Activated CD8-positive, alpha-beta memory T cell treated with anti-CD3 and anti-CD28 coated beads for 36 hours (primary cell): ENCODE measurements at regions not wholly inside any gene's neighbourhood (a gene's known extent, or its start where the extent isn't known, plus 50 kb on each side); places are given as distances from the start of the nearest gene placed in this dataset.
"Not testable (repeated sequence)": the region's sequence is repeated elsewhere in the genome, so short reads cannot be mapped to it uniquely, and the experiment has no call there.

ENCODE experiments used
- CTCF ChIA-PET: fragments of 350-600 bp; sonication (Branson Sonifier 250); formaldehyde crosslinking; loops from one replicate; lab custom pipeline; 2021; ENCODE audit warnings: antibody characterized with exemption; lab: Charles Lee
- POLR2A ChIA-PET: fragments of 350-600 bp; sonication (Branson Sonifier 250); formaldehyde crosslinking; loops from one replicate; lab custom pipeline; 2021; ENCODE audit warnings: antibody characterized with exemption; lab: Charles Lee

GRCh38 chr2:879540-879939 is 71.1 kb upstream of the SNTG2 start:
- CTCF ChIA-PET, result no interaction called here
- POLR2A ChIA-PET, result no interaction called here

DNA sequence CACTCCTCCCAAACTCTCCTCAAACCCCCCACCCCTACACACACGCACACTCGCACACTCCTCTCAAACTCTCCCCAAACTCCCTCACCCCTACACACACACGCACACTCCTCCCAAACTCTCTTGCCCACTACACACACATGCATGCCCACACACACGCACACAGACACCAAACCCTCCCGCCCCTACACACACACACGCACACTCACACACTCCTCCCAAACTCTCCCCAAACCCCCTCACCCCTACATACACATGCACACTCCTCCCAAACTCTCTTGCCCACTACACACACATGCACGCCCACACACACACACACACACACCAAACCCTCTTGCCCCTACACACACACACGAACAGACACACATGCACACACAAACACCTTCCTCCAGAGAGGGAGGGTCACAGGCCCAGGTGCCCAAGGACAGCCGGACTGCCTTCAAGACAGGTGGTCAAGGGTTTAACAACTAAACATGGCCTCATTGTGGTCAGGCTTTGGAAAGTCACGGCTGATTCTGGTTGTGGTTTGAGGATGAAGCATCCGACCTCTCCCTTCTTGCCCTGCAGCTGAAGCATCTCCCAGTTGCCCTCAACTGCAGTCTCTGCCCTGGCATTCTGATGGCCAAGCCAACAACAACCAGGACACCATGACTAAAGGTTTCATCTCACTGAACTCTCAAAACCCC is 72.3 kb upstream of the SNTG2 start:
- CTCF ChIA-PET, result no interaction called here

DNA sequence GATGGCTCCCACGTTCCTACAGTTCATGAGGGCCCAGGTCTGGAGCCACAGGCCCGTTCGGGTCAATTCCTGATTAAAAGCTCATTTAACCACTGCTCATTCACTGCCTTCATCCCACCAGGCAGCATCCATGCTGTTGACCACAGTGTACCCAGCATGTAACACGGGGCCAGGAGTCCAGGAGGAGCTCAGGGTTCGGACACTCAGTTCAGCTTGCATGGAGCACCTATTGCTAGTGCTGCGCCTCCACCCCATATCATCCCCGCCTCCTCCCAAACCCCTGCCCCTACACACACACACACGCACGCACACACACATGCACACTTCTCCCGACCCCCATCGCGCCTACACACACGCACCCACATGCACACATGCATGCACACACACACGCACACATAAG is 72.9 kb upstream of the SNTG2 start:
- CTCF ChIA-PET, result no interaction called here
- POLR2A ChIA-PET, result no interaction called here

More for the DNA sequence above, 72.3 kb upstream of the SNTG2 start:
- POLR2A ChIA-PET, result no interaction called here

DNA sequence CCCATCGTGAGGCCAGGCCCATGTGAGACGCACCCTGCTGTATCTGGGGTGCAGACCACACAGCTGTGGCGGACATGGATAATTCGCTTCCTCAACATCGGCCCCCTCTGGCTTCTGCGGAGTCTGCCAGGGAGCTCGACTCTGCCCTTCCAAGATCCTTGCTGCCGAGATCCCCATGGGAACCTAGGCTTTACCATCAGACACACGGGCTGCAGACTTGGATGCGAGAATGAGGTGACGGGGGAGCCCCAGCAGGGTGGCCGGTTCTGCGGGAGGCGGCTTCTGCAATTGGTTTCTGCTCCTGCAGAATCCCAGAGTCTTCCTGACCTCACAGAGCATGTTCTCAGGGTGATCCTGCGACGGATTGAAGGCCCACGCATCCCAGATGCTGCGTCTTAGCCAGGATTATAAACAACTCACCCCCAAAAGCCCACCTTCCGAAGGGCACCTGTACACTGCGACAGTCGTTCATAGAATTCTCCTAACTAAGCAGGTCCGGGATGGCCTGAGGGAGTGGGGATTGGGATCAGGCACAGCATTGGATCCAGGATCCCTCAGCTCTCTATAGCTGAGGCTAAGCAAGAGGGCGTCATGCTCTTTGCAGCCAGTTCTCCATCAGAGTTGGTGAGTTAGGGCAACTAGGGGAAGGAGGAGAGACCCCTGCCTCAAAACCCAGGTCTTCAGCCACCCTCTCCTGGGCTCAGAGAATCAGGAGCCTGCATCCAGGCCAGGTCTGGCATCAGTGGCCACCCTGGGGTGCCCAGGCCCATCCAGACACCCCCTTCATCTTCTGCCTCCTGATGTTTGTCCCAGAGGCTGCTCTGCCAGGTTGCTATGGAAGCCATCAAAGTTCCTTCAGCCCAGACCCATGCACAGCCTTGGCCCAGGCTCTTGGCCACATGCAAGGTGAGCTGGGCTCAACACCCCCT is 74.7 kb upstream of the SNTG2 start:
- ChIA-PET POLR2A (no interaction called here), CTCF (no interaction called here)

DNA sequence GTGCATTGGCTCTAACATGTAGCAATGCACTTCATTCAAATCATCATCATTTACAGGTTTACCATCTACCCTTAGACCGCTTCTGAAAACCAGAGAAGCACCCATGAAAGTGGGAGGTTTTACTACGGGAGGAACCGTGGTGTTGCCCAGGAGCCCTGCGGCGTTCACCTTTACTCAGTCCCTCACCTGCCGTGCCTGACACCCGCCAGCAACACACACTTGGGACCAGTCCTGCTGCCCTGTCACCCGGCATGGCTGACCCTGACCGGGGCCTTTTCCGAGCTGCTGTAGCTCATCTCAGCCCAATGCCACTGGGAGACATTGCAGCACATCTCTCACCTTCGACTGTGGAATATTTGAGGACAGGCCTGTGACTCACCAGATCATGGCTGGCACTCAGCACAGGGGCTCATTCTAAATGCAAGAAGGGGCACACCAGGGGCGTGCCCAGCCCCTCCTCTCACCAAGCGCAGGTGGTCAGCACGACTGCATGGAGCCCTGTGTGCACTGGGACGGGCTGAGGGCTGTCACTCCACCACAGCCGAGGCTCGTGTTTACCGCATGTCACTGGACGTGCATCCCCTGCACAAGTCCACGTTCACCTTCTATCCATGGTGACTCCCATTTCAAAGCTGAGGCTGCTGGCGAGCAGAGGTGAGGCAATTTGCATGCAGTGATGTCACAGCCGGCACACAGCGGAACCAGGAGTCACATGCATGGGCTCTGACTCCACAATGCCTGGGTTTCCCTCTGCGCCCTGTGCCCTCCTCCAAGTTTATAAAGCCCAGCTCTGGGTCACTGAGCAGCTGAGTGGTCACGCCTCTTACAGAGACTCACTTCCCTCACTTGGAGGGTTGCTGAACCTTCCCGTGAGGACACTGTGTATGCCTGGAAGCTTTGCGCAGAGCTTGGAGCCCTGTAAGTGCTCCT is 76.7 kb upstream of the SNTG2 start:
- ChIA-PET CTCF (no interaction called here), POLR2A (no interaction called here)

DNA sequence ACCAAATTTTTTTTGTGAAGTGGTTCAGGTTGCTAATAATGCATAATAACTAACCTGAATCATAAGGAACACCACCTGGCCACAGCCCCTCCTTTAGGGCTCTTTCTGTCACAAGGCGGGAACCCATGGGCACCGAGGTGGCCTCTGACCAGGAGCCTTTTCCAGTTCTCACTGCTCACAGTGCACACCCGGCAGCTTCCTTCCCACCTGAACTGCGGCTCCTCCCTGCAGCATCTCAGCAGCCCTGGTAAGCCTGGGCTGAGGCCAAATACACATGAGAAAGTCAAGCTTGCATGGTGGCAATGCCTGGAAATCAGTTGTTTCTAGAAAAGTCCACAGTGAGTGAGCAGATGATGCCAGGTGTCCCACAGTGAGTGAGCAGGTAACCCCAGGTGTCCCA is 77.6 kb upstream of the SNTG2 start:
- ChIA-PET POLR2A (no interaction called here), CTCF (no interaction called here)

DNA sequence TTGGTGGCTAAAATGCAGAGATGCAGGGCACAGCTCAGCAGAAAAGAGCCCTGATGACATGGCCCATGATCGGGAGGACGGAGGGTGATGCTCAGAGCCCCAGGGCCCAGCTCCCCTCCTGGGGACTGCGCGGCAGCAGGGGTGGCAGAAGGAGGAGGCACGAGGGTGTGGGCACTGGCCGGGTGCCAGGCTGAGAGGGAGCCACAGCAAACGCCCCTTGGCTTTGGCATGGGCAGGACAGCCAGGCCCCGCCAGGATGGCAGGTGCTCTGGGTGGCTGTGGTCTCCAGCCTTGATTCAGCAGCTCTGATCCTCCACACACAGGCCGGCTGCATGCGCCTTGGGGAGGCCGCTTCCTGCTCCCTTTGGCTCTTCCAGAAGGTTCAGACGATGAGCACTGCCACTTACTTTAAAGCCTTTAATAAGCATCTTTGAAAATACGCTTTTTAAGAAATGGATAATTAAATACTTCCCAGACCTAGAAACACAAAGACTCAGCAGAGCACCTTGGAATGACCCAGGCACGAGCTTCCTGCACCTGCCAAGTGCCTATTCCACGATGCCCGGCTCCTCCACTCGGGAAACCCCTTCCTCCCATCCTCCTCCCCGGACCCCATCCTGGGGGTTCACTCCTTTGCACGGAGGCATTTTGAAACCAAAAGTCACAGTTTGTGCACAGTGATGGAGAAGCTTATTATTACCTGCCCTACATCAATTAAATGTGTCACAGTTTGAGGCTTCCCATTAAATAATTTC is 78.5 kb upstream of the SNTG2 start:
- CTCF ChIA-PET, result no interaction called here
- POLR2A ChIA-PET, result no interaction called here

DNA sequence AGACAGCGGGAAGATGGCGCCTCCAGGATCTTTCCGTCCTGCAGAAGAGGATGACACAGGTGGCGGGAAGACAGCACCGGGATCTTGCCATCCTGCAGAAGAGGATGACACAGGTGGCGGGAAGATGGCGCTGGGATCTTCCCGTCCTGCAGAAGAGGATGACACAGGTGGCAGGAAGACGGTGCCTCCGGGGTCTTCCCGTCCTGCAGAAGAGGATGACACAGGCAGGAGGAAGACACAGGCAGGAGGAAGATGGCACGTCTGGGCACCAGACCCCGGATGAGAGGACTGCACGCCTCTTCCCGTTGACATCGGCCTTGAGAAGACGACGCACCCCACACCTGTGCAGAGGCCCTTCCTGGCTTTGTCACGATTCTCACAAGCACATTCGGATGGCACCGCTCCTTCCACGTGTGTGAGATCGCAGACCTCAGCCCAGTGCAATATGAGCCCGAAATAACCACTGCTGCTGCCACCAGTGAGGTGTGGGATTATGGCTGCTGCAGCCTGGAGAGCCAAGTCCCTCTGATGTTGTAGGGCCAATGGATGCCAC is 79.4 kb upstream of the SNTG2 start:
- POLR2A ChIA-PET, result no interaction called here
- CTCF ChIA-PET, result no interaction called here

- POLR2A ChIA-PET, result no interaction called here
- CTCF ChIA-PET, result no interaction called here
These were observed 80.2 kb upstream of the SNTG2 start for GRCh38 chr2:870426-870825.

GRCh38 chr2:869894-870293 is 80.8 kb upstream of the SNTG2 start:
- ChIA-PET POLR2A (no interaction called here), CTCF (no interaction called here)

DNA sequence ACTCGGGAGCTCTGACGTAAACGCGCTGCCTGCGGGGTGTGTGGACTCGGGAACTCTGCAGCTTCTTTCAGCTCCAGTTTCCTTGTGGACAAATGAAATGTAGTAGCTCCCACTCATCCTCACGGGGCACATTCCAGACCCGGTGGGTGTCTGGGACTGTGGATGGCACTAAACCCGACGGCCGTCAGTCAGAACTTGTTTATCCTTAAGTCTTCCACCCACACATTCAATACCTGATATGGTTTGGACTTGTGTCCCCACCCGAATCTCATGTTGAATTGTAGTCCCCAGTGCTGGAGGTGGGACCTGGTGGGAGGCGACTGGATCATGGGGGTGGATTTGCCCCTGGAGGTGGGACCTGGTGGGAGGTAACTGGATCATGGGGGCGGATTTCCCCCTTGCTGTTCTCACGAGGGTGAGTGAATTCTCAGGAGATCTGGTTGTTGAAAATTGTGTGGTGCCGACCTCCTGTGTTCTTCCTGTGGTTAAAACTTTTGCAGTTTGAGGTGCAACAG is 81.2 kb upstream of the SNTG2 start:
- ChIA-PET CTCF (no interaction called here), POLR2A (no interaction called here)

GRCh38 chr2:868857-869256 is 81.8 kb upstream of the SNTG2 start:
- CTCF ChIA-PET, POLR2A ChIA-PET: not testable (repeated sequence)

DNA sequence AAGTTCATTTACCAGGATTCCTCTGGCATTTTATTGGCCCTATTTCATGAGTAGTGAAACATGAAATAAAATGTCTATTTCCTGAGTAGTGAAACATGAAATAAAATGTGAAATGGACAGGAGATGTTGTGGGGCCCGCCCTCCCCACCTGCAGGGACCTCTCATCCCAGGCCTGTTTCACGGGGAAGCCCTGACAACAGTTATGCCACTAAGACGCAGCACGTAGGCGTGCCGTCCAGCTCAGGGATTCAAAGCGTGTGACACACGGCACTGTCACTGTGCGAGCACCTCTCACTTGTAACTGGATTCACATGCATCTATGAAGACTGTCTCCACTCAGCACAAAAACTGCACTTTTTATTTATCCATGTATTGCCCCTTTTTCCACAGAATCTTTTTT is 83.4 kb upstream of the SNTG2 start:
- POLR2A ChIA-PET, result no interaction called here
- CTCF ChIA-PET, result no interaction called here

DNA sequence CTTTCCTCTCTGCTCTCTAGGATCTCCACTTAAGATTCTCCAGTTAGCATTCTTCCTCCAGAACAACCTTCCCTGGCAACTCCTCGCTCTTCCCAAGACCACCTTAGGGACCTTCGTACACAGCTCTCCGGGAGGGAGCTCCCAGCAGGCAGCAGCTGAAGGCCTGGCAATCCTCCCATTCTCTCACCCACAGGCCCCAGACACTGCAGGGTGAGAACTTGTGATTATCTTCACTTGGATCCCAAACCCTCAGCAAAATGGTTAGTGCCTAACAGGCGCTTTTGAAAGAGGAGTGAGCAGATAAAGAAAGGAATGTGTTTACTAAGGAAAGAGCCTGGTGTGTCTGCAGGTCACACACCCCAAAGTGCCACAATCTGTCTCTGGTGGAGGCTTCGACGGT is 83.8 kb upstream of the SNTG2 start:
- ChIA-PET POLR2A (no interaction called here), CTCF (no interaction called here)

GRCh38 chr2:866009-866680 is 84.5 kb upstream of the SNTG2 start:
- ChIA-PET CTCF (no interaction called here), POLR2A (no interaction called here)

DNA sequence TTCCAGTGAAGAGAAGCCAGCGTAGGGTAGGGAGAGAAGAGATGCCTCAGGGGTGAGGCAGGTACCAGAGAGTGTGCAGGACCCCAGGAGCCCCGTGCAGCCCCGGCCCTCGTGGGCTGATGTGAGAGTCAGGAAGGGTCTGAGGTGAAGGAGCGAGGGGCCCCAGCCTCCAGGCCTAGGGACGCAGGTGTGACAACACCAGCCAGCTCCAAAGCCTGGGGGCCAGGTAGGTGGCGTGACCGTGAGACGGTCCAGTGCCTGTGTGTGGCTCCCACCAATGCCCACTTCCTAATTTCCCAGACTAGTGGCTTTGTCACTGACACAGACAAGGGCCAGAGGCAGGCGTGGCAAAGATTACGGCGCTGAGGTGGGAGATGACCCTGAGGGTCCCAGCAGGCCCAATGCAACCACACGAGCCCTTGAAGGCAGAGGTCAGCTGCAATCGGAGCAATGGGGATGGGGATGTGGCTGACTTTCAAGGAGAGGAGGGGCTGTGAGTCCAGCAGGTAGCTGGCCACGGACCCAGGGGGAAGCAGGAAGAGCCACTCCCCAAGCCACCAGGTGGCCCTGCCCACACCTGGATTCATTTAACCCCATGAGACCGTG is 86.0 kb upstream of the SNTG2 start:
- ChIA-PET CTCF (no interaction called here), POLR2A (no interaction called here)

GRCh38 chr2:863732-864450 is 86.8 kb upstream of the SNTG2 start:
- POLR2A ChIA-PET, result no interaction called here
- CTCF ChIA-PET, result no interaction called here
